Lower leg skin (tissue), 3 donors: ENCODE measurements at regions not wholly inside any gene's neighbourhood (a gene's known extent, or its start where the extent isn't known, plus 50 kb on each side); places are given as distances from the start of the nearest gene placed in this dataset.

ENCODE experiments used
- CTCF ChIP-seq, 3 donors: fragments of 450-650 bp; IDR thresholded peaks; one replicate each; pipeline ENCODE4 v1.5.1; 2016; ENCODE audit warnings: antibody characterized with exemption in 3 of 3, mild to moderate bottlenecking in 3 of 3, moderate library complexity in 2 of 3
- POLR2A ChIP-seq, 2 donors: fragments of 450-650 bp; IDR thresholded peaks; one replicate each; pipeline ENCODE4 v1.6.1; 2016 to 2017; ENCODE audit warnings: antibody characterized with exemption in 2 of 2, mild to moderate bottlenecking in 1 of 2, moderate library complexity in 1 of 2

- TF ChIP-seq CTCF (IDR thresholded peaks at IDR 0.05) (no peak), POLR2A (IDR thresholded peaks at IDR 0.05) (no peak)
Observed at GRCh38 chr2:118440404-118441098, 352.3 kb downstream of the INSIG2 start.
